ENCODE measurements at regions not wholly inside any gene's neighbourhood (a gene's known extent, or its start where the extent isn't known, plus 50 kb on each side); places are given as distances from the start of the nearest gene placed in this dataset.

DNA sequence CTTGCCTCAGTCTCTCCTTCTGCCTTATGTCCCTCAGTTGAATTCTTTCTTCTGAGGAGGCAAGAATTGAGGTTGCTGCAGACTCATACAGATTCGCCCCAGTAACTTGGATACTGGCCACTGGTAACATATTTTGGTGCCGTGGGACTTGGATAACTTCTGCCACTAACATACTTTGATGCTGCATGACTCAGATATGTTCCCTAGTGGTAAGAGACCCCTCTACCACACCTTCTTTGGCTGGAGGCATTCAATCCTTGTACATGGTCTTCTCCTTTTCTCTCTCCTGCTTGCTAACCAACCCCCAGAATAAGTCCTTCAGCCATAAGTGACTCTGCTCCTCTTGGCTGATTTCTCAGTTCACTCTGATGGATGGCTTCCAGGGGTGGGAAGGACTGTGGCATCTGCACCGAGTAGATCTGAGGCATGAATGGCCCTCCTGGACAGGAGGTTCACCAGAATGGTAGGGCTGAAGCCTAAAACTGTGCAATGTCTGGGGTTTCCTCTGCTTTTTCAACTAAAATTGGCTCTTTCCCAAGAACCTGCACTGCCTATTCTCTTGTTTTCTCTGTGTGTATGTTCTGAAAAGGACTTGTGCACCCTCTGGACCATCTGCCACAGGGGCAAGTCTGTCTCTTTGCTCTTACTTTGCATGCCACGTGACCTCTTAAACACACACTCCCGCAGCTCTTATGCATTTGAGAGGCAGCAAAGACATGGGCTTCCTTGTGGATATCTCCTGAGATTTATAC, 55.5 kb upstream of the FSTL1 start:
- ChIA-PET CTCF (interaction anchor here (0.7 to 1.7 kb wide), 9 partner anchors 17 to 261 kb away, joined by 3 to 9 read pairs (median 5); no protein-coding TSS in a partner anchor), POLR2A (interaction anchor here (1.2 kb wide), 1 partner anchor 67 kb away, joined by 3 read pairs; no protein-coding TSS in a partner anchor)
- TF ChIP-seq, protein P1, sequence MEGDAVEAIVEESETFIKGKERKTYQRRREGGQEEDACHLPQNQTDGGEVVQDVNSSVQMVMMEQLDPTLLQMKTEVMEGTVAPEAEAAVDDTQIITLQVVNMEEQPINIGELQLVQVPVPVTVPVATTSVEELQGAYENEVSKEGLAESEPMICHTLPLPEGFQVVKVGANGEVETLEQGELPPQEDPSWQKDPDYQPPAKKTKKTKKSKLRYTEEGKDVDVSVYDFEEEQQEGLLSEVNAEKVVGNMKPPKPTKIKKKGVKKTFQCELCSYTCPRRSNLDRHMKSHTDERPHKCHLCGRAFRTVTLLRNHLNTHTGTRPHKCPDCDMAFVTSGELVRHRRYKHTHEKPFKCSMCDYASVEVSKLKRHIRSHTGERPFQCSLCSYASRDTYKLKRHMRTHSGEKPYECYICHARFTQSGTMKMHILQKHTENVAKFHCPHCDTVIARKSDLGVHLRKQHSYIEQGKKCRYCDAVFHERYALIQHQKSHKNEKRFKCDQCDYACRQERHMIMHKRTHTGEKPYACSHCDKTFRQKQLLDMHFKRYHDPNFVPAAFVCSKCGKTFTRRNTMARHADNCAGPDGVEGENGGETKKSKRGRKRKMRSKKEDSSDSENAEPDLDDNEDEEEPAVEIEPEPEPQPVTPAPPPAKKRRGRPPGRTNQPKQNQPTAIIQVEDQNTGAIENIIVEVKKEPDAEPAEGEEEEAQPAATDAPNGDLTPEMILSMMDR (IDR thresholded peaks at IDR 0.05; ENCODE audit: low read depth, low read length) = no peak
- Histone ChIP-seq H3K27me3 (ENCODE audit: control insufficient read depth, insufficient read depth, low read length) (no peaks in the 10 kb centered on the region), H3K9me3 (ENCODE audit: control insufficient read depth, insufficient read depth, low read length) (no peaks in the 10 kb centered on the region), H3K4me3 (ENCODE audit: low read depth, low read length) (no peak overlapping the region), H3K27ac (ENCODE audit: low read depth, low read length) (no peak overlapping the region)
- no peak for DNase-seq (ENCODE audit: low read depth, low spot score)

DNA sequence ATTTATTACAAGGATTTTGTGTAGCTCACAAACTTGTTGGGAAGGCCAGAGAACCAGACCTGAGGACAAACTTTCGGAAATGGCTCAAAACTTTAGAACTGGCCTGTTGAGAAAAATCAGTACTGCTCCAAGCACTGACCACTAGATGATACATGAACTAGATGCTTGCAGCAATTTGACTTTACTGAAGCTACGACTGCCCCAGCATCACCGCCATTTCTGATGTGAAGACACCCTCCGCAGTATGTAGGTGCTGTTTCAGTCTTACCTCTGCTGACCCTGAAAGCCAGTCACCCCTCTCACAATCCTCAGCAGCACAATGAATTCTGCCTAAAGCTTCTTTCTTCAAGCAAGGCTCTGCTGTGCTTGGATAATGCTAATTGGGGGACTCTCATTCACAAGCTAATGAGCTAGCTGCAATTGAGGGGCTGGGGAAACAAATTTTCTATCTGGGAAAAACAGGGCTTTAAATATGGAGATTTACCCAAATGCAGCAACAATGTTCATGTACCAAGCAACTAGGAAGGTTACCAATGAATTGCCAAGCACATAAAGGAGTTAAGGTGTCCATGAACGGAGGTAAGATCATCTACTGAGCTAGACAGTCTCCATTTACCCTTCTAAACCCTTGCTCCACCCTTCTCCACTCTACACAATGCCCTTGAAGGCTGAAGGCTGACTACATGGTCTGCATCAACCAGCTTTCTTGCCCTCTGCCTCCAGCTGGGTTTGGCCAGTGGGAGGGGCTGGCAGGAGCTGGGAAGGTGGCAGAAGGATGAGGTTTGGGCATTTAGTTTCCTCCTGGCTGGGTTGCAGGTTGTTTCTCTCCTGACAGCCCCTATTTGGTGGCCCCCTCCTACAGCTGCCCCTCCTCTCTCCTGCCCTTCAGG, 53.2 kb upstream of the FSTL1 start:
- Histone ChIP-seq H3K27ac (ENCODE audit: low read depth, low read length) (no peak overlapping the region), H3K9me3 (ENCODE audit: control insufficient read depth, insufficient read depth, low read length) (no peaks in the 10 kb centered on the region), H3K27me3 (ENCODE audit: control insufficient read depth, insufficient read depth, low read length) (no peaks in the 10 kb centered on the region), H3K4me3 (ENCODE audit: low read depth, low read length) (no peak overlapping the region)
- ChIA-PET CTCF (interaction anchor here (0.8 to 1.7 kb wide), 6 partner anchors 9 to 259 kb away, joined by 3 to 6 read pairs (median 3); partner anchors contain the start of gene FSTL1), POLR2A (interaction anchor here (0.6 to 1.6 kb wide), 2 partner anchors 53 to 154 kb away, joined by 3 to 6 read pairs; partner anchors contain the start of gene FSTL1)
- TF ChIP-seq, protein P1 (IDR thresholded peaks at IDR 0.05; ENCODE audit: low read depth, low read length) = no peak
- no peak for DNase-seq (ENCODE audit: low read depth, low spot score)

DNA sequence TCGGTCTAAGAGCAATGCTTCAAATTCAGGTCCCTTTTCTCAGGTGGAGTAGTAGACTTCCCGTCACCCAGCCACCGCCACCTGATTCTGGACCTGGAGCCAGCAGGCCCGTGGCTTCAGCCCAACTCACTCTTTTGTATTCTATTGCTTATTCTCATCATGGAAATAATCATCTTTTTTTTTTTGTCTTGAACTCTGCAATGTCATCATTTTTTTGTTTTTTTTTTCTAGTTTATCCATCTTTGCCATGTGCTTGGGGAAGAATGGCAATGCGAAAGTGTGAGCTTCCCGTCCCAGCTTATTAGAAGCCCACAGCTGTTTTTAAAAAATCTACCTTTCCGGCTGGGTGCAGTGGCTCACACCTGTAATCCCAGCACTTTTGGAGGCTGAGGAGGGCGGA, 51.3 kb upstream of the FSTL1 start:
- H3K27ac ChIP-seq (ENCODE audit: low read depth, low read length) = no peak overlapping the region
- TF ChIP-seq, protein P1 (IDR thresholded peaks at IDR 0.05; ENCODE audit: low read depth, low read length) = no peak
- no peak for DNase-seq (ENCODE audit: low read depth, low spot score)
- ChIA-PET CTCF (interaction anchor here (0.7 to 1.1 kb wide), 2 partner anchors 10 to 34 kb away, joined by 4 to 15 read pairs; no protein-coding TSS in a partner anchor), POLR2A (no interaction called here)
- no peaks in the 10 kb centered on the region for H3K27me3 ChIP-seq (ENCODE audit: control insufficient read depth, insufficient read depth, low read length)
- no peaks in the 10 kb centered on the region for H3K9me3 ChIP-seq (ENCODE audit: control insufficient read depth, insufficient read depth, low read length)
- H3K4me3 ChIP-seq (ENCODE audit: low read depth, low read length) = no peak overlapping the region
